Activated B cell treated with CpG ODN at 0.5 μM for 24 hours (primary cell): ENCODE measurements at regions not wholly inside any gene's neighbourhood (a gene's known extent, or its start where the extent isn't known, plus 50 kb on each side); places are given as distances from the start of the nearest gene placed in this dataset.

Source experiments
- ATAC-seq: fragments of 200-7000 bp; cut with Tn5 transposase; one replicate; pipeline ENCODE4 v1.10.0; 2021; ENCODE audit warnings: low read depth, mild to moderate bottlenecking, moderate library complexity
- CTCF ChIA-PET: fragments of 350-600 bp; sonication (Branson Sonifier 250); formaldehyde crosslinking; loops from one replicate; lab custom pipeline; 2021; ENCODE audit warnings: antibody characterized with exemption; lab: Charles Lee
- POLR2A ChIA-PET: fragments of 350-600 bp; sonication (Branson Sonifier 250); formaldehyde crosslinking; loops from one replicate; lab custom pipeline; 2021; ENCODE audit warnings: antibody characterized with exemption; lab: Charles Lee
- DNase-seq: peaks from one replicate; pipeline ENCODE4 v3.0.0; 2022
- H3K27ac Mint-ChIP-seq: one replicate; pipeline ENCODE4 v1.8.0; 2020; ENCODE audit warnings: mixed read lengths
- H3K27me3 Mint-ChIP-seq: one replicate; pipeline ENCODE4 v1.8.0; 2021; ENCODE audit warnings: mixed read lengths
- H3K36me3 Mint-ChIP-seq: one replicate; pipeline ENCODE4 v1.8.0; 2021; ENCODE audit warnings: low read depth, mixed read lengths
- H3K4me1 Mint-ChIP-seq: one replicate; pipeline ENCODE4 v1.8.0; 2021; ENCODE audit warnings: mixed read lengths
- H3K4me3 Mint-ChIP-seq: one replicate; pipeline ENCODE4 v1.8.0; 2020; ENCODE audit warnings: mild to moderate bottlenecking, mixed read lengths
- H3K9me3 Mint-ChIP-seq: one replicate; pipeline ENCODE4 v1.8.0; 2020; ENCODE audit warnings: mixed read lengths
- CTCF ChIP-seq: fragments of 200-600 bp; IDR thresholded peaks from one replicate; pipeline ENCODE4 v1.8.0; 2022; ENCODE audit warnings: antibody characterized with exemption, mild to moderate bottlenecking
- intact Hi-C: fragments of 100-400 bp; cut with micrococcal nuclease; formaldehyde crosslinking; loops from one replicate; pipeline ENCODE4 v1.15.1; 2024

DNA sequence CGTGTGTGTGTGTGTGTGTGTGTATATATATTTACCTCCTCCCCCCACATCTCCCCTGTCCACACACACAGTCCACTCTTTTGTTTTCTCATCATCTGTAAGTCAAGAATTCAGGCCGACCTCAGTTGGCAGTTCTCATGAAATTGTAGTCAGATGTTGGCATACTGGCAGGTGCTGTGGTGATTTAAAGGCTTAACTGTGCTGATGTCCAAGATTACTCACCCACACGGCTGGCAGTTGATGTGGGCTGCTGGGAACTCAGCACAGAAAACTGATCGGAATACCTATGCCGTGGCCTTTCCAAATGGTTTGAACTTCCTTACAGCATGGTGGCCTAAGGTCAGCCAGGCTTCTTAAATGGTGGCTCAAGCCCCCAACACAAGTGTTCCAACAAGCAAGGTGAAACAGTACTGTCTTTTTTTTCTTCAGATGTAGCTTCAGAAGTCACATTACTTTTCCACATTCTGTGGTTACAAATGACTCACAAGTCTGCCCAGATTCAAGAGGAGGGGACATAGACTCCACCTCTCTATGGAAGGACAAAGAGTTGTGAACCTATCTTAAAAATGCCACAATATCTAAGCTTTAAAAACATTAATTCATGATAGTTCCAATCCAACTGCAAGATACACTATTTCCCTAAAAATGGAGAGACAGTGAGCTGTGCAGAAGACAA is 198.5 kb upstream of the HS3ST4 start:
- Mint-ChIP-seq H3K27ac (no peak overlapping the region), H3K9me3 (peaks cover 3% of the 10 kb centered on the region), H3K36me3 (no peaks in the 10 kb centered on the region), H3K4me1 (no peaks in the 10 kb centered on the region), H3K27me3 (peaks cover 4% of the 10 kb centered on the region), H3K4me3 (no peak overlapping the region)
- intact Hi-C loops, result no loop called here
- POLR2A ChIA-PET, result no interaction called here
- DNase-seq, result no peak
- no peak for TF ChIP-seq CTCF
- ATAC-seq, result no peak
- CTCF ChIA-PET, result no interaction called here

GRCh38 chr16:25488435-25488834 is 203.3 kb upstream of the HS3ST4 start:
- CTCF ChIA-PET, result no interaction called here

GRCh38 chr16:25487888-25488287 is 203.9 kb upstream of the HS3ST4 start:
- POLR2A ChIA-PET, result no interaction called here
- ATAC-seq, result no peak
- no peak for TF ChIP-seq CTCF

More at GRCh38 chr16:25488435-25488834, 203.3 kb upstream of the HS3ST4 start:
- no peak for DNase-seq
- intact Hi-C loops, result no loop called here
- TF ChIP-seq CTCF, result no peak
- ATAC-seq, result no peak
- no peak overlapping the region for H3K27ac Mint-ChIP-seq
- H3K9me3 Mint-ChIP-seq, result peaks cover 7% of the 10 kb centered on the region
- H3K4me3 Mint-ChIP-seq, result no peak overlapping the region
- POLR2A ChIA-PET, result no interaction called here
- no peaks in the 10 kb centered on the region for H3K4me1 Mint-ChIP-seq
- H3K36me3 Mint-ChIP-seq, result no peaks in the 10 kb centered on the region
- H3K27me3 Mint-ChIP-seq, result no peaks in the 10 kb centered on the region

GRCh38 chr16:25481636-25482035 is 210.1 kb upstream of the HS3ST4 start:
- CTCF ChIA-PET, result no interaction called here
- H3K4me1 Mint-ChIP-seq, result no peaks in the 10 kb centered on the region
- POLR2A ChIA-PET, result no interaction called here
- no peaks in the 10 kb centered on the region for H3K27me3 Mint-ChIP-seq
- no peaks in the 10 kb centered on the region for H3K36me3 Mint-ChIP-seq
- ATAC-seq, result no peak
- no peak for TF ChIP-seq CTCF
- no peak overlapping the region for H3K4me3 Mint-ChIP-seq
- H3K27ac Mint-ChIP-seq, result no peak overlapping the region
- DNase-seq, result no peak
- intact Hi-C loops, result no loop called here
- H3K9me3 Mint-ChIP-seq, result peaks cover 3% of the 10 kb centered on the region

More at GRCh38 chr16:25487888-25488287, 203.9 kb upstream of the HS3ST4 start:
- Mint-ChIP-seq H3K9me3 (peaks cover 10% of the 10 kb centered on the region), H3K27me3 (no peaks in the 10 kb centered on the region), H3K4me1 (no peaks in the 10 kb centered on the region), H3K4me3 (no peak overlapping the region), H3K27ac (no peak overlapping the region), H3K36me3 (no peaks in the 10 kb centered on the region)
- no peak for DNase-seq
- intact Hi-C loops, result no loop called here
- CTCF ChIA-PET, result no interaction called here

- DNase-seq (no peak), ATAC-seq (no peak)
- ChIA-PET CTCF (interaction anchor here (0.5 kb wide), 1 partner anchor 1097 kb away, joined by 5 read pairs; no protein-coding TSS in a partner anchor), POLR2A (no interaction called here)
- Mint-ChIP-seq H3K4me3 (no peak overlapping the region), H3K9me3 (peaks cover 3% of the 10 kb centered on the region), H3K27ac (no peak overlapping the region), H3K27me3 (no peaks in the 10 kb centered on the region), H3K36me3 (no peaks in the 10 kb centered on the region), H3K4me1 (no peaks in the 10 kb centered on the region)
- no peak for TF ChIP-seq CTCF
- intact Hi-C loops, result no loop called here
Observed at GRCh38 chr16:25478476-25478875, 213.3 kb upstream of the HS3ST4 start.
